Stimulated activated CD8-positive, alpha-beta memory T cell treated with anti-CD3 and anti-CD28 coated beads, Interleukin-7, amount 100 ng/mL, for 1 hour (primary cell): ENCODE measurements at regions not wholly inside any gene's neighbourhood (a gene's known extent, or its start where the extent isn't known, plus 50 kb on each side); places are given as distances from the start of the nearest gene placed in this dataset.
"Not testable (repeated sequence)": the region's sequence is repeated elsewhere in the genome, so short reads cannot be mapped to it uniquely, and the experiment has no call there.

ENCODE experiments used
- DNase-seq, 2 donors: peaks; one replicate each; pipeline ENCODE4 v3.0.0-alpha.2; 2020; ENCODE audit warnings: low read depth in 2 of 2

DNA sequence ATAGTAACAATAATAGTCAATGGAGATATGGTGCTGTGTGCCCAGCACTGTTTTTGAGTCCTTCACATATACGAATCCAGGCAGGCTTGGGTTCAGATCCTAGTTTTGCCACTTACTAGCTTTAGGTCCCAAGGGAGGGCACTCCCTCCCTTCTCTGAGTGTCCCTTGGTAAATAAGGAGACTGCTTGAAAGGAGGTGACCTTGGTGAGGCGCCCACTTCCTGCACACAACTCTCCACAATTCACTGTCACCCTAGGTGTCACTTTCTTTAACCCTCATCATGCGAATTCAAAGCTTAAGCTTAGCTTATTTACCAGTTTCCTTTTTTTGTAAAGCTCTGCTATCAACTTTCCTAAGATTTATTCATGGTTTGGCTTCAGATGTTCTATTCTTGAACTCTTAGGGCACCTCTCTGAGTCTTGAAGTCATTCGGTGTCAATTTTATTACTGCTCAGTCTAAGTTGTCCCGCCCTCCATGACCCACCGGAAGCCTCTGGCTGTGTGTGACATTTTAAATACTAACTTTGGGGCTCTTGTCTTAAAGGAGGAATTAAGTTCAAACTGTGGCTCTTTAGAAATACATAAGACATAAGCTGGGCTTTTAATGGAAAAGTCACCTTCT is 170.7 kb upstream of the ZNF618 start:
- no peak for DNase-seq

DNA sequence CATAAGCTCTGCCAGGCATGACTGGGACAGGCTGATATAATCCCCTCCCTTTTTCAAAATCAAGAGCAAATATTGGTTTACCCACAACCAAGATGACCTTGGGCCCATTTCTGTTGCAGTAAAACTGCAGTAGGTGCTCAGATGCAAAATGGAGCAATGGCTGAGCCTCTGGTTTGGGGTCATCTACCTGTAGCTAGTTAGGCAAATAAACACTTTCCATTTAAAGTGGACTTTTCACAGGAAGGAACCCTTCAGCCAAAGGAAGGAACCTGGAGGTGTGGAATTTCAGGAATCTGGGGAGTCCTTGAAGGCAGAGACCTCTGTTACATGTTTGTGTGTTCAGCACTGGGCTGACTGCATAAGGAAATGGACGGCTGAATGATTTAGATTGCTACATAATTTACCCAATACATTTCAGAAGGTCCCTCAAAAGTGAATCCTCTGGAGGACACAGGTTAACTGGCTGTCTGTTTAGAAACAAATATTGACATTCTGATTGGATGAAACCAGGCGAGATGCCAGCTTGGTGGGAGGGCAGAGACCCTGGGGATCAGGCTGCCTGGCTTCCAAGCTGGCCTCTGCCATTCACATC is 170.1 kb upstream of the ZNF618 start:
- no peak for DNase-seq

DNA sequence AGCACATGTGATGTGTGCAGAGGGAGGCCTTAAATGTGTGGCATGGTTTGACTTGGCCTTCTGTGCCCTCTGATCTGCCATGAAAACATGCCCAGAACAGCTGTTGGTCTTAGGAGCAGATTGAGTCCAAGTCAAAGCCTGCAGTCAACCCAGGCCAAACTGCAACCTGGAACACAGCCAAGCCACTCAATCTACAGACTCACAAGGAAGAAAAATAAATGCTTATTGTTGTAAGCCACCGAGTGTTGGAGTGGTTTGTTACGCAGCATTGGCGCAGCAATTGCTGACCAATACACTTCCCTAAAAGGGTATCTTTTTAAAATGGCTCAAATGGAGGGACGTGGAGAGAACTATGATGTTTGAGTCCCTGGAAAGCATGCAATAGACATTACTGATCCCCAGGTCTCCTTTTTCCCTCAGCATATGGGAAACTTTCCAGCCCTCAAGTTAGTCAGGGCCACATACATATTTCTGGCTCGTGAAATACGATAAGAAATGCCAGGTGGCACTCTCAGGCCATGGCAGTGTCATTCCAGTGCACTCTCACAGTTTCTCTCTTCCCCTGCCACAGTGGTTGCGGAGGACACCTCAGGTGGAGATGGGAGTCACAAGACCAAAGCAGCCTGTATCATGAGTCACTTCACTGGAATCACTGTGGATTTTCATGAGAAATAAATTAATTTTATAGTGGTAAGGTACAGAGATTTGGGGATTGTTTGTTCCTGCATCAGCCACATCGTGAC is 168.0 kb upstream of the ZNF618 start:
- no peak for DNase-seq

DNA sequence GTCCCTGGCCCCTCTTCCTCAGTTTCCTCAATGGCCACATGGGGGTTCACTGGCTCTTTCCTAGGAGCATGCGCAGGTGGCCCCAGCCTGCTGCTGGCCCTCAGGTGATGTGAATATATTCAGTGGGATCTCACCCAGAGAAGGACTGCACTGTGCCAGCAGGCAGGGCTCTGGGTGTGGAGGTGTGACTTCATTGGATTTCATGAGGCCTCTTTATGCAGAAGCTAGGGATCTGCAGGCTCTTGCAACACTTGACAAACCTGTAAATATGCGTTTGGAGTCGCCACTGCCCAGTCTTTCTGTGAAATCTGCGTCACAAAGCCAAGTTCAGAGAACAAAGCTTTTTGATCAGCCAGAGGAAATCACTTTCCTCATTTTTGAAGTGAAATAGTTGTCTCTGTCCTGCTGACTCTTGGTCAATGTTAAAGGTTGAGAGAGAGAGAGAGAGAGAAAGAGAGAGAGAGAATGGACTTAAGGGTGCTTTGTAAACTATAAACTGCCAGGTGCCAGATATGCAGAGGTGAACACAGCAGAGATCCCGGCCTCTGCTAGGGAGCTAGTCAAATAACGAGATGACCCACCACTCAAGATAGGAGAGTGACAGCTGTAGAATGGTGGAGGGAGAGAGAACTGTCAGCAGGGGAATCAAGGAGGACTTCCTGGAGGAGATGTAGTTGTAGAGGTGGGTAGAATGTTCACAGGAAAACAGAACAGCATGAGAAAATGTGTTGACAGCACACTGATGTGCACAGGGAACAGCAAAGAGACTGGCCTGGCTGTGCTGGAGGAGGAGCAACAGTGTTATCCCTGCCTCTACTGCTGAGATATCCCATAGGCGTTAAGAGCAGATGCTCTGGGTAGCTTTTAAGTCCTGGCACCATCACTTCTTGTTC is 167.0 kb upstream of the ZNF618 start:
- no peak for DNase-seq

DNA sequence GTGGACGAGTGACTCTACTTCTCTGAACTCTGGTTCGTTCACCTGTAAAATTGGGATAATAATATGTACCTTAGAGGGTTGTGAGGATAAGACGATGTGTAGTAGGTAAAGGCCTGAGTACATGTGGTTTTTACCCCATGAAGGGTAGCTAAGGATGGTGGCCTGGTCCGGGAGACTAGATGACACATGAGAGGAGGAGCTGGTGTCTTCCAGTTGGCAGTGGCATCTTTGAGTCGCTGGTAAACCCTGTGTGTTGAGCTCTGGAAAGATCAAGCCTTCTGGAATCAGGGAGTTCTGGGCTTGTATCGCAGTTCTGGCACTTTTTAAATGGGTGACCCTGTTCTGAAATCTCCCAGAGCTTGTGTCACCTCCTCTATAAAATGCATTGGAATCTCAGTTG is 166.4 kb upstream of the ZNF618 start:
- no peak for DNase-seq

DNA sequence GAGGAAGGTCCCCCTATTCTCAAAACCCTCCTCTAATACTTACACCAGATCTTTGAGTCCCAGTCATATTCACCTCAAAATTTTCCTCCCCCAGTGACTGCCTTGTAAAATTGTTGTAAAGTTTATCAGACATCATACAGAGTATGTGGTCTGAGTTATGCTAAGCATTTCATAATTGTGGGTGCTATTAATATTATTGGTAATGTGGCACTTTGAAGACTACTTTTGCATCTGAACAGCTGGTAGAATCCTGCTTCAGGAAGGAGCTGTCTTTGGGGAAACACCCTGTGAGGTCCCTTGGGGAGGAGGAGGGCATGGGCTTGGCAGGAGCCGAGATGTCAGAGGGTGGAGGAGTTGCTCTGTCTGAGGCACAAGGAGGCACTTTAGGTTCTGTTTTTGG is 164.9 kb upstream of the ZNF618 start:
- DNase-seq, result no peak

DNA sequence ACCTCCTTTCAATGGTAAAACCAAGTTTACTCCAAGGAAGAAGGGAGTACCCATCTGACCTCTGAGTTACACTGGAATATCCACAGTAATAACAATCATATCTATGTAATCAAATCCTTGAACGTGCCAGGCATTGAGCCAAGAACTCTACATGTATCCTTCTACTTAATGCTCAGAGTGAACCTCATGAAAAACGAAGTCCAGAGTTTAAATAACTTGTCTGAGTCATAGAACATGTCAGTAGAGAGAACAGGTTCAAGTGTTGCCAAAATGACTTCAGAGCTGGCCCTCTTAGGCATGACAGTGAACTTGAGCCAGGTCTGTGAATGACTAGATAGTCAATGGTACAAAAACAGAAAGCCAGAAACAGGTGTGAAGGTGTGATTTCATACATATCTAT is 164.1 kb upstream of the ZNF618 start:
- no peak for DNase-seq

DNA sequence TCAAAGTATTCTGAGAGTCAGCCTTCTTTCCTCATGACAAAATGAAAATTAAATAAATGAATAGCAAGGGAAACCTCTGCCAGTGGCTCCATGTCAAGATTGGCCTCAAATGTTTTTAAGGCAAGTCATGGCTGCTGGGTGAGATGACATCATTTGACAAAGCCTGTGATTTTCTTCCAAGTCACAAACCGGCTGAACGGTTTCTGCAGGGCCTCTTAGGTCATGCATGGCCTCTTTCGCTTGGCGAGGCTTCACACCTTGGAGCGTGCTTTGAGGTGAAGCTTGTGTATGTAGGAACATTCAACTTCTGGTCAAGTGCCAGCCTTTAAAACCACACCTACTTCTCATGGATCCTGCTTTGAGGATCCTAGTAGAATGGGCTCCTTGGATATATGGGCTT is 161.0 kb upstream of the ZNF618 start:
- DNase-seq, result no peak

DNA sequence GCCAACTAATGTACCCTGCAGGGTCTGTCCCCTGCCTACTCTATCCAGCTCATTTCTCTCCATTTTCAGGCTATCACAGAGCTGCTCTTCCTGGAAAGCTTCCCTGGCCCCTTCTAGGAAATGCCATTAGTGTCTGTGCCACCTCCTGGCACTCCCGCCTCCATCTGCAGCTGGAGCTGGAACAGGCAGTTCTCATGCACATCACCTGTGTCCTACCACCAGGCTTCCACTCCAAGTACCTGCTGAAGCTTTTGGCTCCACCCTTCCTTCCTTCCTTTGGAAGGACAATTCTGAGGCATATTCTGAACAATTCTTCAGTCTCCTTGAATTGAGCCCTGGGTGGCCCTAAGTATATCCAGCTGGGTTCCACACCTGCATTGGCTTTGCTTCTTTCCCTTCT is 156.2 kb upstream of the ZNF618 start:
- no peak for DNase-seq

DNA sequence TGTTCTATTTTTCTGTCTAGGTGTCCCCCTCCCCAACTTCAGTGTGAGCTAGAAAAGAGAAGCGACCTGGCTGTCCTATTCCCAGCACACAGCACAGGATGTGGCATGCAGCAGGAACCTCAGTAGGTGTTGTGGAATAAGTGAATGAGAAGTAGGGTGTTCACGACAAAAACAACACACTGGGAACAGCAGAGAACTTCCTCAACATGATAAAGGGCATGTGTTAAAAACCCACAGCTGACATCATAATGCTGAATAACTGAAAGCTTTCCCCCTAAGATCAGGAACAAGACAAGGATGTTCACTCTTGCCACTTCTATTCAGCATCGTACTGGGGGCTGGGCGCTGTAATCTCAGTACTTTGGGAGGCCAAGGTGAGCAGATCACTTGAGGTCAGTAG is 155.6 kb upstream of the ZNF618 start:
- no peak for DNase-seq

DNA sequence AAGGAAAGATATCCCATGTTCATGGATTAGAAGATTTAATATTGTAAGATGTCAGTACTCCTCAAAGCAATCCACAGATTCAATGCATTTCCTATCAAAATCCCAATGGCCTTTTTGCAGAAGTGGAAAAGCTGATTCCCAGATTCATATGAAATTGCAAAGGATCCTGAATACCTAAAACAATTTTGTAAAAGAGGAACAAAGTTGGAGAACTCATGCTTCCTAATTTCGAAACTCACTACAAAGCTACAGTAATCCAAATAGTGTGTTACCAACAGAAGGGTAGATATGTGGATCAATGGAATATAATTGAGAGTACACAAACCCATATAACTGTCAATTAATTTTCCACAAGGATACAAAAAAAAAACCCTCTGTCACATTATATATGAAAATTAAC is 154.3 kb upstream of the ZNF618 start:
- DNase-seq, result no peak

DNA sequence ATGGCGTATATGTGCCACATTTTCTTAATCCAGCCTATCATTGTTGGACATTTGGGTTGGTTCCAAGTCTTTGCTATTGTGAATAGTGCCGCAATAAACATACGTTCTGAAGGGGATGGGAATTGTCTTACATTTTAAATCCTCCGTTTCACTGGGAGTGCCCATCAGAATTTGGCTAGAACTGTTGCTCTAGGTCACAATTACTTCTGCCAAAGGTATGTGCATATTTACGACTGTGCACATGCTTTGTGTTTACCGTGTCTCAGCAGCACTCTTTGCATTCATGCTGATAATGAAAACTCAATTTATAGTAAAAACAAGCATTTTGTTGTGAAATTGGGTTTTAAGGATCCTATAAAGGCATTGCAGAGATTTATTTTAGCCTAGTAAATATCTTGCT is 151.9 kb upstream of the ZNF618 start:
- DNase-seq, result no peak

DNA sequence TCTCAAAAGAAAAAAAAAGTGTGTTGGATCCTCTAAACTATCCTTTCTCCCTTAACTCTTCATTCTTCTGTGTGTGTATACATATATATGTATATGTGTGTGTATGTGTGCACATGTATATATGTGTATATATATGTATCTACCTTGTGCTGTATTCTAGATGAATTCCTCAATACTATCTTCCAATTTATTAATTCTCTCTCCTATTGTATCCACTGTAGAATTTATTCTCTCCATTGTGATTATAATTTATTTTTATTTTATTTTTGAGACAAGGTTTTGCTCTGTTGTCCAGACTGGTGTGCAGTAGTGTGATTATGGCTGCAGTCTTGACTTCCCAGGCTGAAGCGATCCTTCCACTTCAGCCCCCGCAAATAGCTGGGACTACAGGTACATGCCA is 147.1 kb upstream of the ZNF618 start:
- DNase-seq, result no peak

DNA sequence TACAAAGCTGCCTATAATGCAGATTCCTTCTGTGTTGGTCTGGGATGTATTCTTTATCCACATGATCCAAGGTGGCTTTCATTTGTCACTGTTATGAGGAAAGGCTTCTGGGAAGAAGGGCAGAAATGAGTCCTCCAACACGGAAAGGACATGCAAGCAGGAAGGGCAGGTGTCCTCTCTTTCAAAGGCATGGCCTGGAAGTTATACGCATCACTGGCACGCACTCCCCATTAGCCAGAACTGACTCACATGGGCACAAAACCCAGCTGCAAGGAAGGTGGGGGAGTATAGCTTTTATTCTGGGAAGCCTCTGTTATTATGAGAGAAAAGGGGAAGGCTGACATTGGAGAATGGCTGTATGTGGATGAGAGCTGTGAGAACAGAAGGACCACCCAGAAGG is 141.3 kb upstream of the ZNF618 start:
- DNase-seq, result no peak

DNA sequence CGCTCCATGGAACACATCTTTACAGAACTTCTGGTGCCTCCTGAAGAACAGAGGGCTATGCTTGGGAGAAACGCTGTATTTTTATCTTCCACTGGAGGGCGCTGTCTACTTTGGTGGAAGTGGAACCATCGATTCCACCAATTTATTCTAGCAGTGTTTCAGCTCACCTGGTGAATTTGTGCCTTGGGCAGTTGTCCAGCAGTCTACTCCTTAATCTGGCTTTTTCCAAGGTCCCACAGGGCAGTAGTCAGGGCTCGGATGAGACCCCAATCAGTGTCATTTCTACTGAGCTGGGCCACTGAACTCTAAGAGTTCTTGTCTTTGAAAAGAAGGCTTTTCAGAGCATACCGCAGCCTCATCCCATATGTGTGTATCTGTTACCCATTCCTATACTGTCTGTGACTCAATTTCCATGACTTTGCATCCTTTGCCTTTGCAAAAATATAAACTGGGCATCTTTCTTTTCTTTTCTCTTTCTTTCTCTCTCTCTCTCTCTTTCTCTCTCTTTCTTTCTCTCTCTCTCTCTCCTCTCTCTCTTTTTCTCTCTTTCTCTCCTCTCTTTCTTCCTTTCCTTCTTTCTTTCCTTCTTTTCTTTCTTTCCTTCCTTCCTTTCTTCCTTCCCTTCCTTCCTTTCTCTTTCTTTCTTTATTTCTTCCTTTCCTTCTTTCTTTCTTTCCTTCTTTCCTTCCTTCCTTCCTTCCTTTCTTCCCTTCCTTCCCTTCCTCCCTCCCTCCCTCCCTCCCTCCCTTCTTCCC is 138.4 kb upstream of the ZNF618 start:
- DNase-seq, result no peak

DNA sequence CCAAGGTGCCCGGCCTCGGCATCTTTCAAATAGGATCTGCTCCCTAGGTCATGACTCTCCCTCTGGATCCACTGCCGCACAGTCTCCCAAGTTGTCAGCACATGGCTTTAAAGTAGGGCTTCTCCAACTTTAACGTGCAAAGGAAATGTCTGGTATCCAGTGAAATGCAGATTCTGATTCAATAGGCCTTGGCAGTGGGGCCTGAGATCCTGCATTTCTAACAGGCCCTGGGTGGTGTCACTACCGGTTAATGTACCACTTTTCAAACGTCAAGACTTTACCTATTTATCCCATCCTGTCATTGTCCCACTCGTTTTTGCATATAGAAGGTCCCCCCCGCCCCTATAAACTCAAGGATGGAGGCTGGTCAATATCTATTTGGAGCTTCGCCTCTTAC is 137.6 kb upstream of the ZNF618 start:
- DNase-seq, result no peak

DNA sequence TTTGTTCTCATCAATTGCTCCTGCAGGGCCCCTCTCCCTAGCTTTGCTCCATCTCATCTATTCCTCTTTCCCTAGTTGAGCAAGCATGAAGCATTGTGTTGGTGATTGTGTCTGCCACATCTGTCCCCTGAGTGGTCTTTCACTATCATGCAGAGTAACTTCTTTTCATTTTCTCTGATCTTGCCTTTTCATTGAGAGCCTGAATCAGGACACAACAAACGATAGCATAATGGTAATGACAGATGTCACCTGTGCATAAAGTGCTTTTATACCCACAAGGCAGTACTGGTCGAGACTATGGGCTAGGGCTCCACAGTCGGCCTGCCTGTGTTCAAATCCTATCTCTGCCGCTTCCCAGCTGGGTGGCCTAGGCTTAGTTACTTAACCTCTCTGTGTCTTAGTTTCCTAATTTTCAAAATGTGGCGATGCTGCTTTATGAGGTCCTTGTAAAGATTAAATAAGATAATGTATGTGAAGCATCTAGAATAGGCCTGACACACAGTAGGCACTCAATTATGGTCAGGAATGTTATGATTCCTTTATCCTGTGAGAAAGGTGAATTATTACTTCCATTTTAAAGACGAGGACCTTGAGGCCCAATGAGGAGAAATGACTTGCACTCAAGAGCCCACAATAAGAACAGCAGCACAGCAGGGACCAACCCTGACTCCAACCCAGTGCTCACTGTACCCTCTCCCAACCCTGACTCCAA is 137.1 kb upstream of the ZNF618 start:
- no peak for DNase-seq

DNA sequence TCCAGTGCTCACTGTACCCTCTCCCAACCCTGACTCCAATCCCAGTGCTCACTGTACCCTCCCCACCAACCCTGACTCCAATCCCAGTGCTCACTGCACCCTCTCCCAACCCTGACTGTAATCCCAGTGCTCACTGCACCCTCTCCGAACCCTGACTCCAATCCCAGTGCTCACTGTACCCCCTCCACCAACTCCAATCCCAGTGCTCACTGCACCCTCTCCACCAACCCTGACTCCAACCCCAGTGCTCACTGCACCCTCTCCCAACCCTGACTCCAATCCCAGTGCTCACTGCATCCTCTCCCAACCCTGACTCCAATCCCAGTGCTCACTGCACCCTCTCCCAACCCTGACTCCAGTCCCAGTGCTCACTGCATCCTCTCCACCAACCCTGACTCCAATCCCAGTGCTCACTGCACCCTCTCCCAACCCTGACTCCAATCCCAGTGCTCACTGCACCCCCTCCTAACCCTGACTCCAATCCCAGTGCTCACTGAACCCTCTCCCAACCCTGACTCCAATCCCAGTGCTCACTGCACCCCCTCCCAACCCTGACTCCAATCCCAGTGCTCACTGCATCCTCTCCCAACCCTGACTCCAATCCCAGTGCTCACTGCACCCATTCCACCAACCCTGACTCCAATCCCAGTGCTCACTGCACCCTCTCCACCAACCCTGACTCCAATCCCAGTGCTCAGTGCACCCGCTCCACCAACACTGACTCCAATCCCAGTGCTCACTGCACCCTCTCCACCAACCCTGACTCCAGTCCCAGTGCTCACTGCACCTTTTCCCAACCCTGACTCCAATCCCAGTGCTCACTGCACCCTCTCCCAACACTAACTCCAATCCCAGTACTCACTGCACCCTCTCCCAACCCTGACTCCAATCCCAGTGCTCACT is 136.3 kb upstream of the ZNF618 start:
- DNase-seq, result not testable (repeated sequence)

DNA sequence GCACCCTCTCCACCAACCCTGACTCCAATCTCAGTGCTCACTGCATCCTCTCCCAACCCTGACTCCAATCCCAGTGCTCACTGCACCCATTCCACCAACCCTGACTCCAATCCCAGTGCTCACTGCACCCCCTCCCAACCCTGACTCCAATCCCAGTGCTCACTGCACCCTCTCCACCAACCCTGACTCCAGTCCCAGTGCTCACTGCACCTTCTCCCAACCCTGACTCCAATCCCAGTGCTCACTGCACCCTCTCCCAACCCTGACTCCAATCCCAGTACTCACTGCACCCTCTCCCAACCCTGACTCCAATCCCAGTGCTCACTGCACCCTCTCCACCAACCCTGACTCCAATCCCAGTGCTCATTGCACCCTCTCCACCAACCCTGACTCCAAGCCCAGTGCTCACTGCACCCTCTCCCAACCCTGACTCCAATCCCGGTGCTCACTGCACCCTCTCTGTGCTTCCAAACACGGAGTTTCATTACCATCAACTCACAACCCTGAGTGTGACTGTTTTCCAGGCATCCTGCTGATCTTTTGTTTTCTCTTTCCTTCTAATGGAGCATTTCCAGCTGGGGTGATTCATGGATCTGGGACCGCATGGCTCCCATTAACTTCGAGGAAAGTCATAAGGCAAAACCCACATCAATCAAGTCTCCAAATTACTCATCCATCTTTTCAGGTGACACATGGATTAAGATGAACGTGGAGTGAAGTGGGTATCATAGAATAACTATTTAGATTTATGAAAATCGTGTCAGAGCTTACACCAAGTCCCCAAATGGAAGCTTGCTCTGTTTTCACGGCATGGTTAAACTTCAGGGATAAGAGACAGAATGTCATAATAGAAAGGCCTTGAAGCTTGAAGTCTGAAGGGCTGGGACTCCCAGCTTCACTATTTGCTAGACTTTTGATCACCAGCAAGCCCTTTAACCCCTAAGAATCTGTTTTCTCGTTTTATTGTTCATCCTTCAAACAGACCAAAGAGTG is 135.3 kb upstream of the ZNF618 start:
- DNase-seq, result not testable (repeated sequence)
